NOMO-1 (cell line): ENCODE measurements at regions not wholly inside any gene's neighbourhood (a gene's known extent, or its start where the extent isn't known, plus 50 kb on each side); places are given as distances from the start of the nearest gene placed in this dataset.
"Not testable (repeated sequence)": the region's sequence is repeated elsewhere in the genome, so short reads cannot be mapped to it uniquely, and the experiment has no call there.

ENCODE experiments used
- DNase-seq, 2 experiments: peaks; one replicate each; lab custom pipeline; 2025; ENCODE audit not compliant: unreplicated experiment in 2 of 2; lab: John Stamatoyannopoulos, UW

DNA sequence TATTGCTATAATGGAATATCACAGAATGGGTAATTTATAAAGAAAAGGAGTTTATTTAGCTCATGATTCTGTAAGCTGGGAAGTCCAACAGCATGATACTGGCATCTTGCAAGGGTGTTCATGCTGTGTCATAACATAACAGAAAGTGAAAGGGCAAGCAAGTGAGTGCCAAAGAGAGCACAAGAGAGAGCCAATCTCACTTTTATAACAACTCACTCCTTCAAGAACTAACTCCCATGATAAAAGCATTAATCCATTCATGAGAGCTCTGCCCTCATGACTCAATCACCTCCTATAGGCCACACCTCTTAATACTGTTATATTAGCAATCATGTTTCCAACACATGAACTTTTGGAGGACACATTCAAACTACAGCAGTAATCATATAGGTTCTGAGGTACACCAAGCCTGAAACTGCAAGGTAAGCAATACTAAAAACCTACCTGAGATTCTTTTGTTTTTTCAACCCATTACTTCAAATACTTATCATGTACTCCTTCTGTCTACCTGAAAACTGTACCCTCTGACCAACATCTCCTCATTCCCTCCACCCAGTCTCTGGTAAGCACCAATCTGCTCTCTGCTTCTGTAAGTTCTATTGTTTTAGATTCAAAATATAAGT, 219.7 kb downstream of the MTERF1 start:
- no peak for DNase-seq

- DNase-seq, result no peak
Observed at GRCh38 chr7:91661727-91662126, 218.8 kb downstream of the MTERF1 start.

DNA sequence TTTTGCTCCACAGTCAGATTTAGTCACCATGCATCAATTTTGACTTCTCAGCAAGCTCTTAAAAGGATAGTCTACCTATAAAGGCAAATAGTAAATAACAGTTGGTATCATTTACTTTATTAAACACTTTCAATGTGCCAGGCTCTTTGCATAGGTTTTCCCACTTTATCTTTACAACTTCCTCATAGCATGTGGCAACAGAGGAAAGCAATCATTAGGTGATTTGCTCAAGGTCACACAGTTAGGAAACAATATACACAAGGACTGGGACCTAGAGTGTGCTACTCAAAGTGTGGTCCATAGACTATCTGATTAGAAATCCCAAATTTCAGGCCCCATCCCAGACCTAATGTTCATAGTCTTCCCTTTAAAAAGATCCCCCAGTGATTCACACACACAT, 212.3 kb downstream of the MTERF1 start:
- DNase-seq, result peak in 1 of 2 experiments; percentile 27

GRCh38 chr7:91671245-91671644, 209.3 kb downstream of the MTERF1 start:
- no peak for DNase-seq

DNA sequence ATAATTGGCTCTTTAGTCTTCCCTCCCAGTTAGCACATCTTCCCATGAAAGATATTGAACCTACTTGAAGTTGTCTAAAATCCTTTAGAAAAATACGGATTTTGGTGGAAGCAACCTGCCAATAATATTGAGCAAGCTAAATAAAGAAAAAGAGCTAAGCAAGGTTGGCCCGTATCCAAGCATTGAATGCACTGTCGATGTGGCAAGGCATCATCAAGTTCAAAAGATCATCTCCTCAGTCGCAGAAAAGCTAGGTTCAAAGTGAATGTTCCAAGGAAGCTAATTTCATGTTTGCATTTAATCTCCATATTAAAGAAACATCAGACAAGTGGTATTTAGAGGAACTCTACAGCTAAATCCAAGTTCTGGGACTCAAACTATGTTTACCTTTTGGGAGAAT, 206.0 kb downstream of the MTERF1 start:
- no peak for DNase-seq

DNA sequence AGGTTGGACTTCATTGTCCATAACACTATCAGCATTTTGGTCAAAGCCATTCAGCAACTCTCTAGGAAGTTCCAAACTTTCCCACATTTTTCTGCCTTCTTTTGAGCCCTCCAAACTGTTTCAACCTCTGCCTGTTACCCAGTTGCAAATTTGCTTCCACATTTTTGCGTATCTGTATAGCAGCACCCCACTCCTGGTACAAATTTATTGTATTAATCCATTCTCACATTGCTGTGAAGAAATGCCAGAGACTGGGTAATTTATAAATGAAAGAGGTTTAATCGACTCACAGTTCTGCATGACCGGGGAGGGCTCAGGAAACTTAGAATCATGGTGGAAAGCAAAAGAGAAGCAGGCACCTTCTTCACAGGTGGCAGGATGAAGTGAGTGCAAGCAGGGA, 198.8 kb downstream of the MTERF1 start:
- DNase-seq, result no peak

GRCh38 chr7:91683823-91684222, 196.7 kb downstream of the MTERF1 start:
- DNase-seq, result peak; percentile 21 to 68

- DNase-seq, result no peak
Observed at GRCh38 chr7:91685544-91685943, 195.0 kb downstream of the MTERF1 start.

- no peak for DNase-seq
Observed at GRCh38 chr7:91690541-91691070, 189.9 kb downstream of the MTERF1 start.

GRCh38 chr7:91691865-91692264, 188.6 kb downstream of the MTERF1 start:
- DNase-seq, result no peak

- no peak for DNase-seq
Observed at GRCh38 chr7:91692800-91693199, 187.7 kb downstream of the MTERF1 start.

GRCh38 chr7:91694351-91694841, 186.1 kb downstream of the MTERF1 start:
- DNase-seq, result no peak

DNA sequence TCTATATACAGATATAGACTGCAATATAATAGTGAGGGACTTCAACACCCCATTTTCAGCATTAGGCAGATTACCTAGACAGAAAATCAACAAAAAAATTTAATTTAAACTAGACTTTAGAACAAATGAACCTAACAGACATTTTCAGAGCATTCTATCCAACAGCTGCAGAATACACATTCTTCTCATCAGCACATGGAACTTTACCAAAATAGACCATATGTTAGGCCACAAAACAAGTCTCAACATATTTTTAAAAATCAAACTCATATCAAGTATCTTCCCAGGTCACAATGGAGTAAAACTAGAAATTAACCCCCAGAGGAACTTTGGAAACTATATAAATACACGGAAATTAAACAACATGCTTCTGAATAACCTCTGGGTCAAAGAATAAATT, 169.6 kb downstream of the MTERF1 start:
- no peak for DNase-seq

GRCh38 chr7:91713669-91714068, 166.8 kb downstream of the MTERF1 start:
- no peak for DNase-seq

DNA sequence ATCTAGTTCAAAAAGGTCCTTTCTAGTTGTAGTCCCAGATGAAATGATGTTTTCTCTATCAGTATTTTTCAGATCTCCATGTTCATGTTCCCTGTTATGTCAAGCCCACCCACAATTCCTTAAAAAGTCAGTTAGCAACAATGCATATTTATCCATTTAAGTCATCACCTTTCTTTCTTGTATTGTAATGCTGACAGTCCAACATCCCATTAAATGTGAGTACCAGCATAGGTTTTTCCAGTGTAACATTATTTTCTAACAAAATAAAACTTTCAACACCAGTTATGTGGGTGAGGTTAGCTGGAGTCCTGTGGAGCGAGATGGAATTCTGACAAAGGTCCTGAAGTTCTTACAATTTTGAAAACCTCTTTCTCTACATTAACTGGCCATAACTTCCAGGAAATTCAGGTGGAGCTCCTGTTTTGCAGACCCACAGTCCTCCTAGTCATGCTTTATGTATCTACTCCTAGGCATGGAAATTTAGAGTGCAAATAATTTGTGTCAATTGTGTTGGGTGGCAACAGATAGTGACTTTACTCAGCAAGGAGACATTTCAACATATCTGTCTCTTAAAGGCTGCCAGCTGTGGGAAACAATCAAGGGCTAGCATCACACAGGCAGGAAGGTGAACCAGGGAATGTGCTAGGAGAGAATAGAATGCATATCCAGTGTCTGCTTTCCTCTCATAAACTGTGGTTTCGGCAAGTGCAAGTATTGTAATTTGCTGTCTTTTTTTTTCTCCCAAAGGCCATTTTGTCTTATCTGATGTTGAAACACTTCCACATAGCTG, 162.6 kb downstream of the MTERF1 start:
- no peak for DNase-seq

GRCh38 chr7:91719008-91719407, 161.5 kb downstream of the MTERF1 start:
- DNase-seq, result no peak

GRCh38 chr7:91720260-91720937, 160.1 kb downstream of the MTERF1 start:
- no peak for DNase-seq

GRCh38 chr7:91722831-91723230, 157.7 kb downstream of the MTERF1 start:
- no peak for DNase-seq

DNA sequence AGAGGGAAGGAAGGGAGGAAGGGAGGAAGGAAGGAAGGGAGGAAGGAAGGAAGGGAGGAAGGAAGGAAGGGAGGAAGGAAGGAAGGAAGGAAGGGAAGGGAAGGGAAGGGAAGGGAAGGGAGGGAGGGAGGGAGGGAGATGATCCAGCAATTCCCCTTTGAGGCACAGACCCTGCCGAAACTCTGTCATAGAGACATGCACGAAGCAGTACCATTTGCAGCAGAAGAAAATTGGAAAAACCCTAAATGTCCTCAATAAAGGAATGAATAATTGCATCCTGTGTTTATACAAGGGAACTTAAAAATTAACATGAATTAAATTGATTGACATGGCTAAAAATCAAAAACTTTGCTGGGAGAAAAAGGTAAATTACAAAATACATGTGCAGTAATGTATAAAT, 151.5 kb downstream of the MTERF1 start:
- DNase-seq, result not testable (repeated sequence)

GRCh38 chr7:91731976-91732375, 148.5 kb downstream of the MTERF1 start:
- no peak for DNase-seq

DNA sequence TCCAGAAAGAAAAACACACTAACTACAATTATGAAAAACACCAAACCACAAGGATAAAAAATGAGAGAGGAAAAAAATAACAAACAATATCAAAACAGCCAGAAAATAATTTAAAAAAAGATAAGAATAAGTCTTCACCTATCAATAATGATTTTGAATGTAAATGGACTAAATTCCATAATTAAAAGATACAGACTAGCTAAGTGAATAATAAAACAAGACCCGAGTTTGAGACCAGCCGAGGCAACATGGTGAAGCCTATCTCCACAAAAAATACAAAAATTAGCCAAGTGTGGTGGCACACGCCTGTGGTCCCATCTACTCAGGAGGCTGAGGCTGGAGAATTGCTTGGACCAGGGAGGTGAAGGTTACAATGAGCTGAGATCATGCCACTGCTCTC, 131.1 kb downstream of the MTERF1 start:
- no peak for DNase-seq
